NCI-H146 treated with DMSO at 0.1 percent for 48 hours (cell line): ENCODE measurements at regions not wholly inside any gene's neighbourhood (a gene's known extent, or its start where the extent isn't known, plus 50 kb on each side); places are given as distances from the start of the nearest gene placed in this dataset.

Source experiments
- DNase-seq: peaks from one replicate; lab custom pipeline; 2025; ENCODE audit not compliant: unreplicated experiment; lab: John Stamatoyannopoulos, UW

- no peak for DNase-seq
Observed at GRCh38 chr5:32504329-32504988, 59.9 kb upstream of the ZFR start.

- no peak for DNase-seq
Observed at GRCh38 chr5:32503261-32503660, 58.7 kb upstream of the ZFR start.

GRCh38 chr5:32501071-32502002 lies 56.8 kb upstream of the ZFR start:
- DNase-seq = no peak

GRCh38 chr5:32500181-32500580 lies 55.6 kb upstream of the ZFR start:
- DNase-seq = peak; percentile 21

GRCh38 chr5:32499261-32499660 lies 54.7 kb upstream of the ZFR start:
- DNase-seq = no peak

GRCh38 chr5:32498484-32498883 lies 53.9 kb upstream of the ZFR start:
- no peak for DNase-seq

- no peak for DNase-seq
Observed at GRCh38 chr5:32496104-32496503, 51.6 kb upstream of the ZFR start.

- no peak for DNase-seq
Observed at GRCh38 chr5:32494827-32495226, 50.3 kb upstream of the ZFR start.
